OCI-LY7 (cell line): ENCODE measurements at regions not wholly inside any gene's neighbourhood (a gene's known extent, or its start where the extent isn't known, plus 50 kb on each side); places are given as distances from the start of the nearest gene placed in this dataset.

Source experiments
- EZH2phosphoT487 ChIP-seq: fragments of 200-600 bp; sonication (generic); IDR thresholded peaks from 2 replicates; pipeline ENCODE4 v1.6.1; 2018; ENCODE audit warnings: low read depth, borderline replicate concordance, mild to moderate bottlenecking, mixed run types, antibody characterized with exemption, low read length, moderate library complexity, mixed read lengths
- TF ChIP-seq, protein P1 (sequence below): fragments of 200-600 bp; sonication (generic); conservative IDR thresholded peaks from 2 replicates; pipeline ENCODE4 v1.5.1; 2014; ENCODE audit warnings: mild to moderate bottlenecking, antibody characterized with exemption, low read length, moderate library complexity, mixed read lengths

DNA sequence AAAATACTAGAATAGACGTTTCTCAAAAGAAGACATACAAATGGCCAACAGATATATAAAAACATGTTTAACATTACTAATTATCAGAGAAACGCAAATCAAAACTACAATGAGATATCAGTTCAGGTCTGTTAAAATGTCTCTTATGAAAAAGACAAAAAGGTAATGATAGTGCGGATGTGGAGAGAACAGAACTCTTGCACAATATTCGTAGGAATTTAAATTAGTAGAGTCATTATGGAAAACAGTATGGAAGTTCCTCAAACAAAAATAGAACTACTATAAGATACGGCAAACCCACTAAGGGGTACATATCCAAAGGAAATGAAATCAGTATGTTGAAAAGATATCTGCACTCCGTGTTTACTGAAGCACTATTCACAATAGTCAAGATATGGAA lies 167.5 kb upstream of the CWC22 start:
- TF ChIP-seq, protein P1, sequence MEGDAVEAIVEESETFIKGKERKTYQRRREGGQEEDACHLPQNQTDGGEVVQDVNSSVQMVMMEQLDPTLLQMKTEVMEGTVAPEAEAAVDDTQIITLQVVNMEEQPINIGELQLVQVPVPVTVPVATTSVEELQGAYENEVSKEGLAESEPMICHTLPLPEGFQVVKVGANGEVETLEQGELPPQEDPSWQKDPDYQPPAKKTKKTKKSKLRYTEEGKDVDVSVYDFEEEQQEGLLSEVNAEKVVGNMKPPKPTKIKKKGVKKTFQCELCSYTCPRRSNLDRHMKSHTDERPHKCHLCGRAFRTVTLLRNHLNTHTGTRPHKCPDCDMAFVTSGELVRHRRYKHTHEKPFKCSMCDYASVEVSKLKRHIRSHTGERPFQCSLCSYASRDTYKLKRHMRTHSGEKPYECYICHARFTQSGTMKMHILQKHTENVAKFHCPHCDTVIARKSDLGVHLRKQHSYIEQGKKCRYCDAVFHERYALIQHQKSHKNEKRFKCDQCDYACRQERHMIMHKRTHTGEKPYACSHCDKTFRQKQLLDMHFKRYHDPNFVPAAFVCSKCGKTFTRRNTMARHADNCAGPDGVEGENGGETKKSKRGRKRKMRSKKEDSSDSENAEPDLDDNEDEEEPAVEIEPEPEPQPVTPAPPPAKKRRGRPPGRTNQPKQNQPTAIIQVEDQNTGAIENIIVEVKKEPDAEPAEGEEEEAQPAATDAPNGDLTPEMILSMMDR, result no peak
- TF ChIP-seq EZH2phosphoT487, result no peak
